ENCODE measurements at regions not wholly inside any gene's neighbourhood (a gene's known extent, or its start where the extent isn't known, plus 50 kb on each side); places are given as distances from the start of the nearest gene placed in this dataset.
"Not testable (repeated sequence)": the region's sequence is repeated elsewhere in the genome, so short reads cannot be mapped to it uniquely, and the experiment has no call there.

DNA sequence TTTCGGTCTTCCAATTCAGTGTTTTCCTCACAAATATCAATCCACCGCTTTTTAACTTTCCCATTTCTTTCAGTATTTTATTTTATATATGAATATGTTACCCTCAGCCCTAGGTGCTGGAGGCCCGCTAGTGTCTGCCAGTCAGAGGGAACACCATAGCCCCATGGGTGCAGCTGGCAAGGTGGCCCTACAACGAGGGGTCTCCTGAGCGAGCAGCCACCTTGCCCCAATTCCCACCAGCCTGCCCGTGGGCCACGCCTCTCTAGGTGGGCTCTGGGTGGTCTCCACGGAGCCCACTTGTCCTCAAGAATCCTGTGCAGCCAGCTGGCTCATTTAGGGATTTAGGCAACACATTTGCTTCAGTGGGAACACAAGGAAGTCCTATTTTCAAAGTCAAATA is 72.5 kb upstream of the RGPD5 start:
- no peaks in the 10 kb centered on the region for H3K36me3 ChIP-seq
- no peaks in the 10 kb centered on the region for H3K9me3 ChIP-seq
- no peaks in the 10 kb centered on the region for H3K4me1 ChIP-seq
- TF ChIP-seq, protein P1, sequence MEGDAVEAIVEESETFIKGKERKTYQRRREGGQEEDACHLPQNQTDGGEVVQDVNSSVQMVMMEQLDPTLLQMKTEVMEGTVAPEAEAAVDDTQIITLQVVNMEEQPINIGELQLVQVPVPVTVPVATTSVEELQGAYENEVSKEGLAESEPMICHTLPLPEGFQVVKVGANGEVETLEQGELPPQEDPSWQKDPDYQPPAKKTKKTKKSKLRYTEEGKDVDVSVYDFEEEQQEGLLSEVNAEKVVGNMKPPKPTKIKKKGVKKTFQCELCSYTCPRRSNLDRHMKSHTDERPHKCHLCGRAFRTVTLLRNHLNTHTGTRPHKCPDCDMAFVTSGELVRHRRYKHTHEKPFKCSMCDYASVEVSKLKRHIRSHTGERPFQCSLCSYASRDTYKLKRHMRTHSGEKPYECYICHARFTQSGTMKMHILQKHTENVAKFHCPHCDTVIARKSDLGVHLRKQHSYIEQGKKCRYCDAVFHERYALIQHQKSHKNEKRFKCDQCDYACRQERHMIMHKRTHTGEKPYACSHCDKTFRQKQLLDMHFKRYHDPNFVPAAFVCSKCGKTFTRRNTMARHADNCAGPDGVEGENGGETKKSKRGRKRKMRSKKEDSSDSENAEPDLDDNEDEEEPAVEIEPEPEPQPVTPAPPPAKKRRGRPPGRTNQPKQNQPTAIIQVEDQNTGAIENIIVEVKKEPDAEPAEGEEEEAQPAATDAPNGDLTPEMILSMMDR (IDR thresholded peaks at IDR 0.05; ENCODE audit: low read depth, low read length) = no peak
- DNase-seq = no peak
- no peak overlapping the region for H3K4me3 ChIP-seq (ENCODE audit: low read depth, low read length)
- no peaks in the 10 kb centered on the region for H3K27me3 ChIP-seq

DNA sequence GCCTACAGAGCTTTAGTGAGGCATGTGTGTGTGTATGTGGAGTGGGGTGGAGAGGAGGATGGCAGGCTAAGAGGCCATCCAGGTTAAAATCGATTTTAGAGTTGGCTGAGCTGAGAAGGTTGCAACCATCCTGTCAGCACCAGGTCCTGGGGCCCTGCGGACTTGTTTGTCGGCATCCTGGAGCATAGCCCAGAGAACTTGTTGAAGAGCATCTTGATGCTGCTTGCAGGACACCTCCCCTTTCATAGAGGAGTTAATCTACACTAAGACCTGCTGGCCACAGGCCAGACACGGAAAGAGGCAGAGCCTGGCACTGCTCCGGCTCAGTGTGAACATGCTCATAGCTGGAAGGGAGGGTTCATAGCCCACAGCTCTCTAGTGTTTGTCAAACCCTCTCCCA is 72.1 kb upstream of the RGPD5 start:
- Histone ChIP-seq H3K36me3 (no peaks in the 10 kb centered on the region), H3K4me3 (ENCODE audit: low read depth, low read length) (no peak overlapping the region), H3K9me3 (no peaks in the 10 kb centered on the region), H3K4me1 (no peaks in the 10 kb centered on the region), H3K27me3 (no peaks in the 10 kb centered on the region)
- TF ChIP-seq, protein P1 (IDR thresholded peaks at IDR 0.05; ENCODE audit: low read depth, low read length) = no peak
- DNase-seq = no peak

DNA sequence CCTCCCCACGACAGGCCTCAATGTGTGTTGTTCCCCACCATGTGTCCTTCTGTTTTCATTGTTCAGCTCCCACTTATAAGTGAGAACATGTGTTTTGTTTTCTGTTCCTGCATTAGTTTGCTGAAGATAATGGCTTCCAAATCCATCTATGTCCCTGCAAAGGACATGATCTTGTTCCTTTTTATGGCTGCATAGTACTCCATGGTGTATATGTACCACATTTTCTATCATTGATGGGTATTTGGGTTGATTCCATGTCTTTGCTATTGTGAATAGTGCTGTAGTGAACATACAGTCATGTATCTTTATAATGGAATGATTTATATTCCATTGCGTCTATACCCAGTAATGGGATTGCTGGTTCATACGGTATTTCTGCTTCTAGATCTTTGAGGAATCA is 71.5 kb upstream of the RGPD5 start:
- not testable (repeated sequence) for H3K9me3 ChIP-seq; H3K4me3 ChIP-seq (ENCODE audit: low read depth, low read length); DNase-seq; H3K36me3 ChIP-seq; H3K4me1 ChIP-seq; H3K27me3 ChIP-seq

DNA sequence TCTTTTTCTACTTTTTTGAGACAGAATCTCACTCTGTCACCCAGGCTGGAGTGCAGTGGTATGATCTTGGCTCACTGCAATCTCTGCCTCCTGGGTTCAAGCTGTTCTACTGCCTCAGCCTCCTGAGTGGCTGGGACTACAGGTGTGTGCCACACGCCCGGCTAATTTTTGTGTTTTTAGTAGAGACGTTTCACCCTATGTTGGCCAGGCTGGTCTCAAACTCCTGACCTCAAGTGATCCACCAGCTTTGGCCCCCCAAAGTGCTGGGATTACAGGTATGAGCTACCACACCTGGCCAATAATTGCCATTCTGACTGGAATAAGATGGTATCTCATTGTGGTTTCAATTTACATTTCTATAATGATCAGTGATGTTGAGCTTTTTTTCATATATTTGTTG is 71.0 kb upstream of the RGPD5 start:
- not testable (repeated sequence) for DNase-seq; H3K9me3 ChIP-seq; H3K36me3 ChIP-seq; H3K27me3 ChIP-seq; H3K4me1 ChIP-seq; H3K4me3 ChIP-seq (ENCODE audit: low read depth, low read length)

DNA sequence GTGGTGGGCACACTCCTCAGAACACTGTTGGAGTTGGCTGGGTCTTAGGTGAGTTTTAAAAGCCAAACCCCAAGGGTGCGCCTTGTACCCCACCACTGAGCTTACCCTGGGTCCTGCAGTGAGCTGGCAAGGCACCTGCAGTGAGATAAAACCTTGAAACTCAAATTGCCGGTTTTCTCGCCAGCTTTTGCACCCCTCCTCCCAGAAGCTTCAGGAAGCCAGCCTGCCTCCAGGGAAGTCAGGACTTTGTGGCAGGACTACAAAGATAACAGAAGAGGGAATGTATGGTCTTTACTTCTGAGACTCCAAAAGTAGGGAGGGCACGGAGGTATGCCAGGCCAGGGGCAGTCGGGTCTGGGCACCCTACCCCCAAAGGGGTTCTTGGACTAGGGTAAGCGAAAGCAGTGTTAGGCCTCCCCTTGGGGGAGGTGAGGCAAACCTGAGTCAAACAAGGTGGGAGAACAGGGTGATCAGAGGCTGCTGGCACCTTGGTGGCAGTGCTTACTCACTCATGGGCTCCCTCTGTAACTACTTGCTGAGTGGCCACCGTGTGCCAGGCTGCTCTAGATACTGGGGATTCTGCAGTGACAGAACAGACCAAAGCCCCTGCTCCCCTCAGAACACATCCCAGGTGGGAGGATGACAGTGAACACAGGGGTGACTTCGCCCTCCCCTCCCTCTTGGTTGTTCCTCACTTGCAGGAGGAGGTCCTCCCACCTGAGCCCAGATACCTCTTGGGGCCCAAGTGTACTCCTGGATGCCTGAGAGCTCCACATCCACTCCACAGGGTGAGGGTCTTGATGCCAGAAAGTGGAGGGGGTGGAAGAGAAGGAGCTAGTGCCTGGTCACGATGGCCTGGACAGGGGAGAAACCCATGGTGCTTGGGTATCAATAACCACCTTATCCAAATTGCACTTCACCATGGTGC is 69.3 kb upstream of the RGPD5 start:
- TF ChIP-seq, protein P1 (IDR thresholded peaks at IDR 0.05; ENCODE audit: low read depth, low read length) = no peak
- no peak for DNase-seq
- no peaks in the 10 kb centered on the region for H3K27me3 ChIP-seq

DNA sequence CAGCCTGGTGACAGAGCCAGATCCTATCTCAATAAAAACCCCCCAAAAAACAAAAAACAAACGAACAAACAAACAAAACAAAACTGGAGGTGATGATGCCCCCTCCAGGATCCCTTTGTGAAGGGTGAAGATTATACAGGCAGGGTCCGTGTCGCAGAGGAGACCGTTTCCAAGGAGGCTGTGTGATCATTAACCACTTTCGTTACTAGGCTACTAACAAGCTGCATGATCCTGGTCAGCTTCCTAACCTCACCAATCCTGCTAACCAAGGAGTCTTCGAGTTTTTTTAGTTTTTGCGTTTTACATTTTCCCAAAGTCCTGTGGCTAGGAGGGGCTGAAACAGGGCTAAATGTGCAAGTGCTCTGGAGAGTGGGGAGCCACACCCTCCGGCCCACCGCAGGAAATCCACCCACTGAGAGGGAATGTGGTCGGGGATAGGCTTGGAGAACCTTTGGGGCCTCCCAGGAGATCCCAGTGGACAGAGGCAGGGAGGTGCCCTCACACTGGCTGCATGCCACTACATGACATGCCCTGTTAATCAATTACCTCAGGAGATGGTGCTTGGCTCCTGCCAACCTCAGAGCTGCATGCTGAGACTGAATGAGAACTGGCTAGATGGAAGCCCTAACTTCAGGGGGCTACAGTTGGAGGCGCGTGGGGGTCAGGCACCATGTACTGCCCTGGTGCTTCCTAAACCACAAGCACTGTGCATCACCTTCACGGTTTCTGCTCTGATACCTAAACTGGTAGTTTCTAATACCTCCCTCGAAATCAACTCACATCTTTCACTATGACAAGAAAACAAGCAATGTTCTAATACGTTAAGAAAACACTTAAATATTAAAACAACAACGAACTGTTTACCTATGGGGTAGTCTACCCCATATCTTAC is 67.5 kb upstream of the RGPD5 start:
- no peak overlapping the region for H3K4me3 ChIP-seq (ENCODE audit: low read depth, low read length)
- H3K9me3 ChIP-seq = no peaks in the 10 kb centered on the region
- H3K36me3 ChIP-seq = no peaks in the 10 kb centered on the region
- TF ChIP-seq, protein P1 (IDR thresholded peaks at IDR 0.05; ENCODE audit: low read depth, low read length) = no peak
- H3K27me3 ChIP-seq = no peaks in the 10 kb centered on the region
- no peak for DNase-seq
- no peaks in the 10 kb centered on the region for H3K4me1 ChIP-seq

More for the DNA sequence above, 69.3 kb upstream of the RGPD5 start:
- no peak overlapping the region for H3K4me3 ChIP-seq (ENCODE audit: low read depth, low read length)
- H3K36me3 ChIP-seq = no peaks in the 10 kb centered on the region
- H3K9me3 ChIP-seq = no peaks in the 10 kb centered on the region
- no peaks in the 10 kb centered on the region for H3K4me1 ChIP-seq

Data from BE2C (cell line).